Stimulated activated CD4-positive, alpha-beta T cell treated with anti-CD3 and anti-CD28 coated beads, Interleukin-4, amount 100 ng/mL, for 4 hours (primary cell): ENCODE measurements at regions not wholly inside any gene's neighbourhood (a gene's known extent, or its start where the extent isn't known, plus 50 kb on each side); places are given as distances from the start of the nearest gene placed in this dataset.
A peak's percentile ranks its signal among the peaks of the same experiment; 100 is the strongest.
"Not testable (repeated sequence)": the region's sequence is repeated elsewhere in the genome, so short reads cannot be mapped to it uniquely, and the experiment has no call there.

Experiments
- DNase-seq, 2 experiments: peaks; one replicate each; pipeline ENCODE4 v3.0.0-alpha.2; 2020

DNA sequence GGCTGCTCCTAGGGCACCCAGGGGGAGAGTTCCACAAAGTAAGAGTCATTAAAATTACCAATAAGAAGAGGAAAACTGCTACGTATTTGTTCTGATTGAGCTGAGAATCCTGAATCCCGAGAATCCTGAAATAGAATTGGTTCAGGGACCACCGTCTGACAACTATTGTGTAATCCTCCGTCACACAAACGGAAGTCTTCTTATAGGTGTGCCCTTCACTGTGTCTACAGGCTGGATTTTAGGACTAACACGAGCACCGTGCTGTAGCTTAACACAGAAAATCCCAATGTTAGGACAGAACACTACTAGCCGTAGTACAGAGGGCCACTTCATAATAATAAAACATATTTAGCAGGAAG is 50.6 kb upstream of the RNF182 start:
- no peak for DNase-seq

DNA sequence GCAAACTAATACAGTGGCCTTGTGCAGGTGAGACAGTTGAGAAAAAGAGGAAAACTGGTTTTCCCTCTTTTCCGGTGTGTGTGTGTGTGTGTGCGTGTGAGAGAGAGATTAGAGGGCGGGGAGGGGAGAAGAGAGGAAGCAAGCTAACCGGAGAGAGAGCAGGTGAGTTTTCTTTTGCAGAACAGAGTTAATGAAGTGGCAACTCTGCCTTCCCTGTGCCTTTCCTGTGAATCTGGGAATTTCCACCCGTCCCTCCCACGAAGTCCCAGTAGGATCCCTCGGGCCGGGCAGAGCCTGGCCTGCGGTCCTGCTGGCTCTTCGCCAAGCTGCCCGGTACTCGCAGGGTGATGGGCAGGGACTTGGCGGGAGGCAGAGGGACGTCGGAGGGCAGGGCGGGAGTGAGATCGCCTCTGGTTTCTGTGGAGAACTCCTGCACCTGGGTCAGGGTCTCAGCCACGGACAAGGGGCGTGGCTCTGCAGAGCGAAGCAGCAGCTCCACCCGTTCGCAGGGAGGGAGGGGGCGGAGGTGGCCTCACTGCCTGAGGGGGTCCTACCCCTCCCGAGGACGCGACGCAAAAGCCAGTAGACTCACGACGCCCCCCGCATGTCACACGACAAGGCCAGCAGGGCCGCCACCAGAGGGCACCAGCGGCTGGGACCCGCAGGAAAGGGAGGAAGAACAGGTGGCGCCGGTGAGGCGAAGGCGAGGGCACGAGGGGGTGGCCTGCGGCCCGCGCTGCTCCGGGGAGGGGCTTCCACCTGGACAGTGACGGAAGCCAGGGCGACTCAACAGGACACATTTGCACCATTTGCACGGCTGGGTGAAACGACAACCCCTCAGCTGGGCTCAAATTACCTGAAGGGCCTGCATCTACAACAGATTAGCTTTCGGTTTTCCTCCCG is 51.2 kb upstream of the RNF182 start:
- DNase-seq, result peak; percentile 72 to 73

DNA sequence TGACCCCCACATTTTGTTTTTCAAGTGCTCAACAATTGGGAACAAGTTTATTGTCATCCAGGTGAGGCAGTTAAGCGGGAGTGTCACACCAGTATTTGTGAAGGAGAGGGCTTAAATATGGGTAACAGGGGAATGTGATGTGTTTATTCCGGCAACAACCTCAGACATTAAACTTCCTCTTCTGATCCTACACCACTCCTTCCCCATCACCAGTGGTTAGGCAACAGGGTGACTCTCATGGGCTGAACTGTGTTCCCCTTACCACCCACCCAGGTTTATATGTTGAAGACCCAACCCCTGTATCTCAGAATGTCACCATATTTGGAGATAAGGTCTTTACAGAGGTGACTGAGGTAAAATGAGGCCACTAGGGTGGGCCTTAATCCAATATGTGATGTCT is 52.1 kb upstream of the RNF182 start:
- DNase-seq, result no peak

DNA sequence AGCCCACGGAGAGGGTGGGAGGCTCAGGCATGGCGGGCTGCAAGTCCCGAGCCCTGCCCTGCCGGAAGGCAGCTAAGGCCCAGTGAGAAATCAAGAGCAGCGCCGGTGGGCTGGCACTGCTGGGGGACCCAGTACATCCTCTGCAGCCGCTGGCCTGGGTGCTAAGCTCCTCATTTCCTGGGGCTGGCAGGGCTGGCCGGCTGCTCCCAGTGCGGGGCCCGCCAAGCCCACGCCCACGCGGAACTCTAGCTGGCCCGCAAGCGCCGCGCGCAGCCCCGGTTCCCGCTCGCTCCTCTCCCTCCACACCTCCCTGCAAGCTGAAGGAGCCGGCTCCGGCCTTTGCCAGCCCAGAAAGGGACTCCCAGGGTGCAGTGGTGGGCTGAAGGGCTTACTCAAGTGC is 52.7 kb upstream of the RNF182 start:
- DNase-seq, result not testable (repeated sequence)

DNA sequence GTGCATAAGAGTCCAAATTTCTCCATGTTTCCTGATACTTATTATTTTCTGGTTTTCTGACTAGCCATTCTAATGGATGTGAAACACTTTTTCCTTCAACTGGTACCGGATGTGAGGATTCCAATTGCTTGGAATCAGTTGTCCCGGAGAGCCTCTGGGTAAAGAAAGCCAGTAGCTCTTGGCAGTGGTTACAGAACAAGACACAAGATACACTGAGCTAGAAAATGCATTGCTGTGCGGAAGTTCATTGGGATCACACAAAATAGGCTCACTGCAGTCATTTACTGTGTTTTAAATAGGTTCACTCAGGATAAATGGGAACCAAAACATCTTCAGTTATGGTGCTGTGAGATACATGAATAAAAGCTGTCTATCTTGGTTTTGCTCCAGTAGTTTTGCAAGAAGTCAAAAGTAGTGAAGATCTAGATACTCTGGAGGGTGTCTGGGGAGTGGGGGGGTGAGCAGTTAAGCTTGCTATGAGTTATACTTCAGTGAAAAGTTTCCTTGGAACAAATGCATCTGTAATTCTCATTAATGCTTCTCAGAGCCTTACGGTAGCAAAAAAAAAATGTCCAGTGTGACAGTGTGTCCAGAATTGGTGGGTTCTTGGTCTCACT is 54.4 kb upstream of the RNF182 start:
- DNase-seq, result no peak

DNA sequence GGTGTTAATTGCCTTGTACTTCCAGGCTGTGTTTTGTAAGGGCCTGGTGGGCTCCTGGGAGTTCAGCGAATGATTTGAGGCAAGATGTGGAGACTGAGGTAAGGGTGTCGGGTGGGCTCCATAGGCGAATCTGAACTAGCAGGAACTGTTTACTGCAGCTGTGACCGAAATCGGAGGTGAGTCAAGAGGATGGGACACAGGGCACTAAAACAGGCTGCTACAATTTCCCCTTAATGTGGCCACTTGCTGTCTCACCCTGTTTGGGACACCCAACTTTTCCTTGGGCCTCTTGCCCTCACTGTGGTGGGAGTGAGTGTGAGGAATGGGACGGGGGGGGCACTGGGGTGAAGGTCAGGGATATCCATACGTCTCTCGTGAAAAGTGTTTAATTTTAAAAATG is 53.9 kb upstream of the MCUR1 start:
- no peak for DNase-seq

DNA sequence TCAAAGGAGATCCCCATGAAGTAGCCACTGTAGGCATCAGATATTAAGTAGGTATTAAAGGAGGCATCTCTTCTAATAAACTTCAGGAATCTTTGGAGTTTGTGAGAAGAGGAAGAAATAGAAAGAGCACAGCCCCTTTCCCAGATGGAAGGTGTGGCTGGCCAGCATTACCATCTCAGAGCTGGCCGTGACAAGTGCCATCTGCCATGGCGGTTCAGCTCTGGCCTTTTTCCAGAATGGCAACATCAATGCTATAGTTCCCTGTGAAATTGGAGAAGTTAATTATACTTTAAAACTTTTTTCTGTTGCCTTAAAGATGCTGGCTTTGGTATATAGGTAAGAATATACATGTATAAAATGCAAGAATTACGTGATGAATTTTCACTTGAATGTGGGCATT is 51.9 kb upstream of the MCUR1 start:
- DNase-seq, result no peak

DNA sequence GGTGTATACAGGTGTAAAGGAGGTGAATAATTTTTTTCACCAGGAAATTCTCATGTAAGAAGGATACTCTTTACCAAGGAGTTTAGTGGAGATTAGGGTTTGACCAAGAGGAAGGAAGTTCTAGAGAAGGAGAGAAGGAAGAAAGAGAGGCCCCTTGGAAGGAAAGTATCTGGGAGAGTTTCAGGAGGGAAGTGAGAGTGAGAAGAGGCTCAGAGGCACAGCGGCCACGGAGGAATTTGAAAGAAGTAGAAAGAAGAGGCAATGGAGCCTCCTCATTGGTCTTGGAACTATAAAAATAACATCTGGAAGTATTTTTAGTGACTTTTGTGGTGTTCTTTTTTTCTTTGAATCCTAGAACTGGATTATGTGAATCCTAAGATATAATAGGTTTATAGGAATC is 50.8 kb upstream of the MCUR1 start:
- no peak for DNase-seq

DNA sequence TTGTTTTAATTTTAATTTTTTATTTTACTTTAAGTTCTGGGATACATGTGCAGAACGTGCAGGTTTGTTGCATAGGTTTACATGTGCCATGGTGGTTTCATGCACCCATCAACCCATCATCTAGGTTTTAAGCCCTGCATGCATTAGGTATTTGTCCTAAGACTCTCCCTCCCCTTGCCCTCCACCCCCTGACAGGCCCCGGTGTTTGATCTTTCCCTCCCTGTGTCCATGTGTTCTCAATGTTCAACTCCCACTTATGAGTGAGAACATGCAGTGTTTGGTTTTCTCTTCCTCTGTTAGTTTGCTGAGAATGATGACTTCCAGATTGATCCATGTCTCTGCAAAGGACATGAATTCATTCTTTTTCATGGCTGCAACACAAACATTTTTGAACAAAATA is 50.3 kb upstream of the MCUR1 start:
- not testable (repeated sequence) for DNase-seq
